Endodermal cell (in vitro differentiated cells): ENCODE measurements at regions not wholly inside any gene's neighbourhood (a gene's known extent, or its start where the extent isn't known, plus 50 kb on each side); places are given as distances from the start of the nearest gene placed in this dataset.

Experiments used
- DNase-seq: peaks from one replicate; pipeline ENCODE4 v3.0.0-alpha.2; 2017
- H3K27ac ChIP-seq: 2 replicates; pipeline ENCODE4 v1.5.1; 2013; ENCODE audit warnings: mild to moderate bottlenecking, low read depth, low read length, moderate library complexity
- H3K27me3 ChIP-seq: 2 replicates; pipeline ENCODE4 v1.6.1; 2013; ENCODE audit warnings: mild to moderate bottlenecking, low read length, moderate library complexity; ENCODE audit not compliant: insufficient read depth, control insufficient read depth, poor library complexity, severe bottlenecking
- H3K36me3 ChIP-seq: 2 replicates; pipeline ENCODE4 v1.7.0; 2013; ENCODE audit warnings: mild to moderate bottlenecking, low read length, moderate library complexity; ENCODE audit not compliant: control insufficient read depth, insufficient read depth
- H3K4me1 ChIP-seq: one replicate; pipeline ENCODE4 v1.7.0; 2013; ENCODE audit warnings: low read length; ENCODE audit not compliant: control insufficient read depth, insufficient read depth
- H3K4me3 ChIP-seq: 2 replicates; pipeline ENCODE4 v1.5.1; 2013; ENCODE audit warnings: mild to moderate bottlenecking, low read length, moderate library complexity
- H3K9ac ChIP-seq: 2 replicates; pipeline ENCODE4 v1.6.1; 2013; ENCODE audit warnings: mild to moderate bottlenecking, low read length, moderate library complexity; ENCODE audit not compliant: poor library complexity, severe bottlenecking; ENCODE audit errors: extremely low read depth
- H3K9me3 ChIP-seq: 2 replicates; pipeline ENCODE4 v1.6.1; 2013; ENCODE audit warnings: mild to moderate bottlenecking, low read length, moderate library complexity; ENCODE audit not compliant: control insufficient read depth
- H3K27ac Mint-ChIP-seq: 2 replicates; pipeline ENCODE4 v1.8.0; 2020; ENCODE audit warnings: mixed read lengths
- H3K27me3 Mint-ChIP-seq: 2 replicates; pipeline ENCODE4 v1.8.0; 2021; ENCODE audit warnings: mild to moderate bottlenecking, mixed read lengths; ENCODE audit not compliant: insufficient read depth
- H3K36me3 Mint-ChIP-seq: 2 replicates; pipeline ENCODE4 v1.8.0; 2020; ENCODE audit warnings: low read depth, mixed read lengths
- H3K4me1 Mint-ChIP-seq: 2 replicates; pipeline ENCODE4 v1.8.0; 2020; ENCODE audit warnings: mixed read lengths
- H3K4me3 Mint-ChIP-seq: 2 replicates; pipeline ENCODE4 v1.8.0; 2020; ENCODE audit warnings: mild to moderate bottlenecking, moderate library complexity, mixed read lengths
- H3K9me3 Mint-ChIP-seq: 2 replicates; pipeline ENCODE4 v1.8.0; 2020; ENCODE audit warnings: mild to moderate bottlenecking, mixed read lengths
- WGBS, 2 experiments: methylation state at CpG; one replicate each; pipeline versions ENCODE4 v1.1.5 to v1.1.7; 2013; ENCODE audit warnings: missing lambda C conversion rate in 2 of 2, mixed read lengths in 1 of 2; ENCODE audit not compliant: insufficient coverage in 1 of 2, insufficient read length in 1 of 2; 5-methylcytosine and 5-hydroxymethylcytosine counted together
- TF ChIP-seq, protein P1 (sequence below): fragments of 200-600 bp; sonication (generic); conservative IDR thresholded peaks from 2 replicates; pipeline ENCODE4 v1.5.0; 2021; ENCODE audit warnings: antibody characterized with exemption, mild to moderate bottlenecking

DNA sequence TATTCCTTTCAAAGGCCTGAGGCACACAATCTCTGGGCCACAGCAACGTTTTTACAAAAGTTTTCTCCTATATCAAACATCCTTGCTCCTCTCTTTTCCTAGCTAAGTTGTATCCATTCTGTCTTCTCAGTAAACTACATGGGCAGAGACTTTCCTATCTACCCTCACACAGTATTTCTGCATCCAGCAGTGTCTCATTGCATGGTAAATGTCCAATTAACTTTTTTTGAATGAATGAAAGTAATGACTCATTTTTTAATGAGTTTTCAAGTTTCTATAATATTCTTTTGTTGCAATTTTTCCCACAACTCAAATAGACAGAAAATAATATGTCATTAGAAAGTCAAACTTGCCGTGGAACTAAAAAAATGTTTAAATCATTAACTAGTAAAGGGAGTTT lies 688.6 kb downstream of the JRKL start:
- H3K27ac ChIP-seq: no peak overlapping the region

DNA sequence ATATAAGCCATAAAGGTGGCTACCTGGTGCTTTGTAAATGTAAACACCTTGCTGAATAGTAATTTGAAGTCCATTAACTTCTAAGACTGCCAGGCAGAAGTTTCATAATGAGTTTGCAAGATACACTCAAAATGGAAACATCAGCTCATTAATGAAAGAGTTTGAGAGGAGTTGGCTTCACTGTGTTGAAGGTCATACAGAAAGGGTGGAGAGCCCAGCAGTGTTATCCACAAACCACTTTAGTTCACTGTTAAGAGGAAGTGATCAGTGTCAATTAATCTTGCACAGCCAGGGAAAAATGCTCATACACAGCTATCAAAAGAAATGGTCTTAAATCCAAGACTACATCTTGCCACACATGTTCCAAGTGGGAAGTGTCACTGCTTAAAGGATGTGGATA lies 689.4 kb downstream of the JRKL start:
- Histone ChIP-seq H3K4me1 (no peaks in the 10 kb centered on the region), H3K9ac (no peak overlapping the region), H3K36me3 (no peaks in the 10 kb centered on the region), H3K27ac (no peak overlapping the region), H3K4me3 (no peak overlapping the region), H3K27me3 (no peaks in the 10 kb centered on the region), H3K9me3 (no peaks in the 10 kb centered on the region)
- H3K4me3 Mint-ChIP-seq: no peak overlapping the region
- TF ChIP-seq, protein P1, sequence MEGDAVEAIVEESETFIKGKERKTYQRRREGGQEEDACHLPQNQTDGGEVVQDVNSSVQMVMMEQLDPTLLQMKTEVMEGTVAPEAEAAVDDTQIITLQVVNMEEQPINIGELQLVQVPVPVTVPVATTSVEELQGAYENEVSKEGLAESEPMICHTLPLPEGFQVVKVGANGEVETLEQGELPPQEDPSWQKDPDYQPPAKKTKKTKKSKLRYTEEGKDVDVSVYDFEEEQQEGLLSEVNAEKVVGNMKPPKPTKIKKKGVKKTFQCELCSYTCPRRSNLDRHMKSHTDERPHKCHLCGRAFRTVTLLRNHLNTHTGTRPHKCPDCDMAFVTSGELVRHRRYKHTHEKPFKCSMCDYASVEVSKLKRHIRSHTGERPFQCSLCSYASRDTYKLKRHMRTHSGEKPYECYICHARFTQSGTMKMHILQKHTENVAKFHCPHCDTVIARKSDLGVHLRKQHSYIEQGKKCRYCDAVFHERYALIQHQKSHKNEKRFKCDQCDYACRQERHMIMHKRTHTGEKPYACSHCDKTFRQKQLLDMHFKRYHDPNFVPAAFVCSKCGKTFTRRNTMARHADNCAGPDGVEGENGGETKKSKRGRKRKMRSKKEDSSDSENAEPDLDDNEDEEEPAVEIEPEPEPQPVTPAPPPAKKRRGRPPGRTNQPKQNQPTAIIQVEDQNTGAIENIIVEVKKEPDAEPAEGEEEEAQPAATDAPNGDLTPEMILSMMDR: no peak
- peaks cover 6% of the 10 kb centered on the region for H3K9me3 Mint-ChIP-seq
- no peak overlapping the region for H3K27ac Mint-ChIP-seq
- H3K4me1 Mint-ChIP-seq: no peaks in the 10 kb centered on the region
- no peak for DNase-seq
- H3K36me3 Mint-ChIP-seq: no peaks in the 10 kb centered on the region
- no peaks in the 10 kb centered on the region for H3K27me3 Mint-ChIP-seq

More for the DNA sequence above, 688.6 kb downstream of the JRKL start:
- H3K4me1 Mint-ChIP-seq: no peaks in the 10 kb centered on the region
- no peaks in the 10 kb centered on the region for H3K27me3 Mint-ChIP-seq
- H3K36me3 Mint-ChIP-seq: no peaks in the 10 kb centered on the region
- no peaks in the 10 kb centered on the region for H3K36me3 ChIP-seq
- 78 to 100% methylated on average over 1 to 2 of the region's 2 CpGs for WGBS, 2 experiments
- no peak overlapping the region for H3K4me3 ChIP-seq
- no peak overlapping the region for H3K9ac ChIP-seq
- H3K9me3 Mint-ChIP-seq: peaks cover 13% of the 10 kb centered on the region
- H3K4me1 ChIP-seq: no peaks in the 10 kb centered on the region
- TF ChIP-seq, protein P1: no peak
- H3K27me3 ChIP-seq: no peaks in the 10 kb centered on the region
- H3K27ac Mint-ChIP-seq: no peak overlapping the region
- no peak overlapping the region for H3K4me3 Mint-ChIP-seq
- peaks cover 3% of the 10 kb centered on the region for H3K9me3 ChIP-seq
- no peak for DNase-seq

DNA sequence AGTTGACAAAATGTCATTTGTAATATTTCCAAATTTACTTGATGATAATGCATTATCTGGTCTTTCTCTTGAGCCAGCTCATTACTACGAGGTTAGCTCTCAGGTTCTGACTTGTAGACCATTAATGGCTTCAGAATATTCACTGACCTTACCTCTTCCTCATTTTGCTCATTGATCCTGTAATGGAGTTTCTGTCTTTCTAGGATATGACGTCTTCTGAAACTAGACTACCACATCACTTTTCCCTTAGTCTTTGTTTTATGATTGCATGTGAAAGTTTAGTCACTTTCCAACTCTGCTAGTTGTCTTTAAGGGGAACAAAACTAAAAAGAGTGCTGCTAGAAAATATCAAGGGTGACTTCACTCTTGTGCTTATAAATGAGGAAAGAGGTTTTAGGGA lies 697.6 kb downstream of the JRKL start:
- no peaks in the 10 kb centered on the region for H3K36me3 Mint-ChIP-seq
- H3K36me3 ChIP-seq: no peaks in the 10 kb centered on the region
- no peak overlapping the region for H3K27ac Mint-ChIP-seq
- TF ChIP-seq, protein P1: no peak
- H3K9me3 Mint-ChIP-seq: peaks cover 3% of the 10 kb centered on the region
- no peak overlapping the region for H3K4me3 ChIP-seq
- peaks cover 4% of the 10 kb centered on the region for H3K4me1 ChIP-seq
- no peaks in the 10 kb centered on the region for H3K27me3 ChIP-seq
- 100% methylated on average over 1 of the region's 2 CpGs; no CpG with 5 or more reads in 1 of the 2 experiments for WGBS, 2 experiments
- H3K4me1 Mint-ChIP-seq: peaks cover 13% of the 10 kb centered on the region
- no peaks in the 10 kb centered on the region for H3K27me3 Mint-ChIP-seq
- no peak overlapping the region for H3K4me3 Mint-ChIP-seq
- no peak for DNase-seq
- no peak overlapping the region for H3K27ac ChIP-seq
- no peaks in the 10 kb centered on the region for H3K9me3 ChIP-seq
- no peak overlapping the region for H3K9ac ChIP-seq
